ENCODE measurements at regions not wholly inside any gene's neighbourhood (a gene's known extent, or its start where the extent isn't known, plus 50 kb on each side); places are given as distances from the start of the nearest gene placed in this dataset.
A peak's percentile ranks its signal among the peaks of the same experiment; 100 is the strongest.
"Not testable (repeated sequence)": the region's sequence is repeated elsewhere in the genome, so short reads cannot be mapped to it uniquely, and the experiment has no call there.

- DNase-seq = peak; percentile 10
These were observed 445.6 kb upstream of the MIS18BP1 start for GRCh38 chr14:45698462-45699134.

GRCh38 chr14:45686771-45687170 is 433.8 kb upstream of the MIS18BP1 start:
- DNase-seq = no peak

GRCh38 chr14:45680531-45680930 is 427.5 kb upstream of the MIS18BP1 start:
- no peak for DNase-seq

GRCh38 chr14:45679853-45680252 is 426.9 kb upstream of the MIS18BP1 start:
- no peak for DNase-seq

GRCh38 chr14:45678163-45678562 is 425.2 kb upstream of the MIS18BP1 start:
- no peak for DNase-seq

- DNase-seq = no peak
These were observed 420.4 kb upstream of the MIS18BP1 start for GRCh38 chr14:45673420-45673819.

GRCh38 chr14:45664668-45665356 is 411.8 kb upstream of the MIS18BP1 start:
- DNase-seq = no peak

- no peak for DNase-seq
These were observed 405.9 kb upstream of the MIS18BP1 start for GRCh38 chr14:45658917-45659299.

GRCh38 chr14:45658226-45658916 is 405.4 kb upstream of the MIS18BP1 start:
- no peak for DNase-seq

- DNase-seq = no peak
These were observed 398.9 kb upstream of the MIS18BP1 start for GRCh38 chr14:45651890-45652289.

GRCh38 chr14:45650754-45651153 is 397.8 kb upstream of the MIS18BP1 start:
- DNase-seq = no peak

GRCh38 chr14:45649051-45649450 is 396.0 kb upstream of the MIS18BP1 start:
- DNase-seq = no peak

- DNase-seq = no peak
These were observed 388.5 kb upstream of the MIS18BP1 start for GRCh38 chr14:45641541-45641940.

GRCh38 chr14:45634651-45635441 is 381.8 kb upstream of the MIS18BP1 start:
- DNase-seq = not testable (repeated sequence)

GRCh38 chr14:45633220-45633984 is 380.4 kb upstream of the MIS18BP1 start:
- no peak for DNase-seq

GRCh38 chr14:45621731-45622130 is 368.7 kb upstream of the MIS18BP1 start:
- DNase-seq = no peak

GRCh38 chr14:45619831-45620230 is 366.8 kb upstream of the MIS18BP1 start:
- DNase-seq = no peak

GRCh38 chr14:45610318-45610717 is 357.3 kb upstream of the MIS18BP1 start:
- peak; percentile 7 for DNase-seq

- no peak for DNase-seq
These were observed 334.1 kb upstream of the MIS18BP1 start for GRCh38 chr14:45587142-45587541.

- DNase-seq = no peak
These were observed 306.6 kb upstream of the MIS18BP1 start for GRCh38 chr14:45559626-45560025.

- no peak for DNase-seq
These were observed 305.2 kb upstream of the MIS18BP1 start for GRCh38 chr14:45558183-45558582.

GRCh38 chr14:45553981-45554380 is 301.0 kb upstream of the MIS18BP1 start:
- DNase-seq = peak; percentile 14
